NCI-H460 (cell line): ENCODE measurements at regions not wholly inside any gene's neighbourhood (a gene's known extent, or its start where the extent isn't known, plus 50 kb on each side); places are given as distances from the start of the nearest gene placed in this dataset.
"Not testable (repeated sequence)": the region's sequence is repeated elsewhere in the genome, so short reads cannot be mapped to it uniquely, and the experiment has no call there.

Experiments
- DNase-seq: peaks from one replicate; pipeline ENCODE4 v3.0.0-alpha.2; 2016; ENCODE audit warnings: low read depth; ENCODE audit errors: extremely low read depth

- peak; percentile 13 for DNase-seq
These were observed 256.9 kb downstream of the SPRY2 start for GRCh38 chr13:80083853-80084676.

GRCh38 chr13:80083081-80083852 lies 257.7 kb downstream of the SPRY2 start:
- DNase-seq = no peak

GRCh38 chr13:80082396-80083080 lies 258.4 kb downstream of the SPRY2 start:
- DNase-seq = no peak

- no peak for DNase-seq
These were observed 266.1 kb downstream of the SPRY2 start for GRCh38 chr13:80074811-80075210.

GRCh38 chr13:80074143-80074752 lies 266.7 kb downstream of the SPRY2 start:
- no peak for DNase-seq

- no peak for DNase-seq
These were observed 268.7 kb downstream of the SPRY2 start for GRCh38 chr13:80072231-80072630.

- no peak for DNase-seq
These were observed 270.8 kb downstream of the SPRY2 start for GRCh38 chr13:80070024-80070703.

GRCh38 chr13:80069374-80069773 lies 271.6 kb downstream of the SPRY2 start:
- no peak for DNase-seq

- DNase-seq = no peak
These were observed 274.9 kb downstream of the SPRY2 start for GRCh38 chr13:80065996-80066395.

- not testable (repeated sequence) for DNase-seq
These were observed 278.5 kb downstream of the SPRY2 start for GRCh38 chr13:80062416-80062815.

- no peak for DNase-seq
These were observed 281.1 kb downstream of the SPRY2 start for GRCh38 chr13:80059789-80060188.

GRCh38 chr13:80058626-80059025 lies 282.3 kb downstream of the SPRY2 start:
- DNase-seq = no peak

- no peak for DNase-seq
These were observed 285.1 kb downstream of the SPRY2 start for GRCh38 chr13:80055847-80056246.

GRCh38 chr13:80054806-80055205 lies 286.1 kb downstream of the SPRY2 start:
- DNase-seq = no peak

GRCh38 chr13:80052286-80052685 lies 288.6 kb downstream of the SPRY2 start:
- DNase-seq = no peak

GRCh38 chr13:80050252-80050651 lies 290.7 kb downstream of the SPRY2 start:
- no peak for DNase-seq

GRCh38 chr13:80048802-80049201 lies 292.1 kb downstream of the SPRY2 start:
- peak; percentile 41 for DNase-seq

- no peak for DNase-seq
These were observed 292.9 kb downstream of the SPRY2 start for GRCh38 chr13:80048030-80048429.

GRCh38 chr13:80047406-80047805 lies 293.5 kb downstream of the SPRY2 start:
- DNase-seq = no peak

GRCh38 chr13:80040981-80041317 lies 300.0 kb downstream of the SPRY2 start:
- DNase-seq = no peak
